ENCODE measurements at regions not wholly inside any gene's neighbourhood (a gene's known extent, or its start where the extent isn't known, plus 50 kb on each side); places are given as distances from the start of the nearest gene placed in this dataset.

GRCh38 chr20:60921022-60921622 is 330.9 kb upstream of the CDH4 start:
- peak; percentile 4 for DNase-seq (ENCODE audit: low read depth, low spot score)
- in situ Hi-C loops (cut with HindIII; ENCODE audit: low sequenced_read_pairs) = no loop called here
- TF ChIP-seq CTCF (IDR thresholded peaks at IDR 0.05; ENCODE audit: low read depth, low read length) = no peak
- no peak overlapping the region for H3K4me3 ChIP-seq (ENCODE audit: low read depth, low read length)

- no peak overlapping the region for H3K4me3 ChIP-seq (ENCODE audit: low read depth, low read length)
- no peak for TF ChIP-seq CTCF (IDR thresholded peaks at IDR 0.05; ENCODE audit: low read depth, low read length)
- DNase-seq (ENCODE audit: low read depth, low spot score) = no peak
- in situ Hi-C loops (cut with HindIII; ENCODE audit: low sequenced_read_pairs) = no loop called here
Observed at GRCh38 chr20:60926831-60927230, 325.2 kb upstream of the CDH4 start.

- in situ Hi-C loops (cut with HindIII; ENCODE audit: low sequenced_read_pairs) = no loop called here
- no peak for TF ChIP-seq CTCF (IDR thresholded peaks at IDR 0.05; ENCODE audit: low read depth, low read length)
- DNase-seq (ENCODE audit: low read depth, low spot score) = no peak
- H3K4me3 ChIP-seq (ENCODE audit: low read depth, low read length) = no peak overlapping the region
Observed at GRCh38 chr20:60928341-60928740, 323.7 kb upstream of the CDH4 start.

GRCh38 chr20:60930023-60930790 is 321.9 kb upstream of the CDH4 start:
- H3K4me3 ChIP-seq (ENCODE audit: low read depth, low read length) = no peak overlapping the region
- in situ Hi-C loops (cut with HindIII; ENCODE audit: low sequenced_read_pairs) = no loop called here
- DNase-seq (ENCODE audit: low read depth, low spot score) = no peak
- TF ChIP-seq CTCF (IDR thresholded peaks at IDR 0.05; ENCODE audit: low read depth, low read length) = no peak

- no peak for TF ChIP-seq CTCF (IDR thresholded peaks at IDR 0.05; ENCODE audit: low read depth, low read length)
- no peak overlapping the region for H3K4me3 ChIP-seq (ENCODE audit: low read depth, low read length)
- DNase-seq (ENCODE audit: low read depth, low spot score) = no peak
- in situ Hi-C loops (cut with HindIII; ENCODE audit: low sequenced_read_pairs) = no loop called here
Observed at GRCh38 chr20:60931696-60932095, 320.4 kb upstream of the CDH4 start.

- in situ Hi-C loops (cut with HindIII; ENCODE audit: low sequenced_read_pairs) = no loop called here
- no peak for TF ChIP-seq CTCF (IDR thresholded peaks at IDR 0.05; ENCODE audit: low read depth, low read length)
- DNase-seq (ENCODE audit: low read depth, low spot score) = no peak
- no peak overlapping the region for H3K4me3 ChIP-seq (ENCODE audit: low read depth, low read length)
Observed at GRCh38 chr20:60934724-60935123, 317.3 kb upstream of the CDH4 start.
